WTC11 (cell line): ENCODE measurements at regions not wholly inside any gene's neighbourhood (a gene's known extent, or its start where the extent isn't known, plus 50 kb on each side); places are given as distances from the start of the nearest gene placed in this dataset.

Experiments used
- ATAC-seq: fragments of 200-7000 bp; cut with Tn5 transposase; 2 replicates; pipeline ENCODE4 v1.10.0; 2021; ENCODE audit warnings: mild to moderate bottlenecking, moderate library complexity
- CTCF ChIA-PET: fragments of 300-600 bp; sonication (Branson Sonifier 250); formaldehyde crosslinking; loops from one replicate; lab custom pipeline; 2021; ENCODE audit warnings: antibody characterized with exemption; lab: Charles Lee
- POLR2A ChIA-PET: fragments of 350-600 bp; sonication (Branson Sonifier 250); formaldehyde crosslinking; loops from one replicate; lab custom pipeline; 2021; ENCODE audit warnings: antibody characterized with exemption; lab: Charles Lee
- DNase-seq: peaks from one replicate; pipeline ENCODE4 v3.0.0; 2021; ENCODE audit warnings: low spot score
- H3K27ac Mint-ChIP-seq: 2 replicates; pipeline ENCODE4 v1.8.0; 2021; ENCODE audit warnings: mixed read lengths
- H3K27me3 Mint-ChIP-seq: 2 replicates; pipeline ENCODE4 v1.8.0; 2021; ENCODE audit warnings: low read depth, mild to moderate bottlenecking, moderate library complexity, mixed read lengths
- H3K36me3 Mint-ChIP-seq: 2 replicates; pipeline ENCODE4 v1.8.0; 2021; ENCODE audit warnings: mixed read lengths
- H3K4me1 Mint-ChIP-seq: 2 replicates; pipeline ENCODE4 v1.8.0; 2022; ENCODE audit warnings: mixed read lengths
- H3K4me3 Mint-ChIP-seq: 2 replicates; pipeline ENCODE4 v1.8.0; 2021; ENCODE audit warnings: mild to moderate bottlenecking, moderate library complexity, mixed read lengths
- H3K9me3 Mint-ChIP-seq: 2 replicates; pipeline ENCODE4 v1.8.0; 2021; ENCODE audit warnings: mixed read lengths
- AFF4 ChIP-seq: sonication (generic); formaldehyde crosslinking; IDR thresholded peaks from 2 replicates; pipeline ENCODE4 v1.8.1; 2023; ENCODE audit warnings: mild to moderate bottlenecking, missing genetic modification reagents, borderline replicate concordance
- ATF6 ChIP-seq: sonication (generic); formaldehyde crosslinking; IDR thresholded peaks from 2 replicates; pipeline ENCODE4 v1.8.1; 2023; ENCODE audit warnings: mild to moderate bottlenecking, missing genetic modification reagents
- CTCF ChIP-seq: fragments of 200-600 bp; IDR thresholded peaks from 2 replicates; pipeline ENCODE4 v1.8.0; 2022; ENCODE audit warnings: antibody characterized with exemption
- EMX1 ChIP-seq: fragments of 250-450 bp; sonication (Bioruptor Pico); IDR thresholded peaks from 2 replicates; pipeline ENCODE4 v1.8.0; 2021; ENCODE audit warnings: mild to moderate bottlenecking
- ETV6 ChIP-seq: sonication (generic); formaldehyde crosslinking; IDR thresholded peaks from 2 replicates; pipeline ENCODE4 v1.8.1; 2022; ENCODE audit warnings: mild to moderate bottlenecking, missing genetic modification reagents
- HMGA2 ChIP-seq: fragments of 250-450 bp; sonication (Bioruptor Pico); IDR thresholded peaks from 2 replicates; pipeline ENCODE4 v1.4.0; 2021; ENCODE audit warnings: mild to moderate bottlenecking, moderate library complexity
- HMGXB4 ChIP-seq: sonication (generic); formaldehyde crosslinking; IDR thresholded peaks from 2 replicates; pipeline ENCODE4 v1.8.1; 2023; ENCODE audit warnings: mild to moderate bottlenecking, moderate library complexity, missing genetic modification reagents
- IRF1 ChIP-seq: sonication (generic); formaldehyde crosslinking; IDR thresholded peaks from 2 replicates; pipeline ENCODE4 v1.8.0; 2023; ENCODE audit warnings: missing genetic modification reagents
- KAT7 ChIP-seq: sonication (generic); formaldehyde crosslinking; IDR thresholded peaks from 2 replicates; pipeline ENCODE4 v1.8.1; 2023; ENCODE audit warnings: missing genetic modification reagents, mild to moderate bottlenecking, borderline replicate concordance
- NFATC4 ChIP-seq: fragments of 250-450 bp; sonication (Bioruptor Pico); IDR thresholded peaks from 2 replicates; pipeline ENCODE4 v1.9.0; 2021; ENCODE audit warnings: mild to moderate bottlenecking
- STAT6 ChIP-seq: sonication (generic); formaldehyde crosslinking; conservative IDR thresholded peaks from 2 replicates; pipeline ENCODE4 v1.8.1; 2023; ENCODE audit warnings: mild to moderate bottlenecking, low read depth, missing genetic modification reagents, moderate library complexity
- TEAD4 ChIP-seq: sonication (generic); formaldehyde crosslinking; IDR thresholded peaks from 2 replicates; pipeline ENCODE4 v1.8.0; 2022; ENCODE audit warnings: mild to moderate bottlenecking, missing genetic modification reagents
- ZMAT4 ChIP-seq: fragments of 250-450 bp; sonication (Bioruptor Pico); IDR thresholded peaks from 2 replicates; pipeline ENCODE4 v1.9.0; 2021; ENCODE audit warnings: mild to moderate bottlenecking
- ZNF219 ChIP-seq: sonication (generic); formaldehyde crosslinking; IDR thresholded peaks from 2 replicates; pipeline ENCODE4 v1.8.0; 2023; ENCODE audit warnings: missing genetic modification reagents, mild to moderate bottlenecking, borderline replicate concordance
- ZNF317 ChIP-seq: sonication (generic); formaldehyde crosslinking; IDR thresholded peaks from 2 replicates; pipeline ENCODE4 v1.8.1; 2023; ENCODE audit warnings: low read depth, mild to moderate bottlenecking, moderate library complexity, missing genetic modification reagents, borderline replicate concordance
- ZNF416 ChIP-seq: fragments of 250-450 bp; sonication (Bioruptor Pico); IDR thresholded peaks from 2 replicates; pipeline ENCODE4 v1.9.0; 2021; ENCODE audit warnings: mild to moderate bottlenecking, inconsistent platforms
- ZNF512 ChIP-seq: sonication (generic); formaldehyde crosslinking; IDR thresholded peaks from 2 replicates; pipeline ENCODE4 v1.8.1; 2022; ENCODE audit warnings: missing genetic modification reagents, borderline replicate concordance
- ZNF671 ChIP-seq: fragments of 250-450 bp; sonication (Bioruptor Pico); IDR thresholded peaks from 2 replicates; pipeline ENCODE4 v1.8.0; 2021; ENCODE audit warnings: mild to moderate bottlenecking

- Mint-ChIP-seq H3K36me3 (0 out of 2 replicates have a peak, but pooled peaks cover 3% of the 10 kb centered on the region), H3K27me3 (no peaks in the 10 kb centered on the region), H3K4me3 (no peak overlapping the region), H3K27ac (no peak overlapping the region), H3K4me1 (peaks cover 5% of the 10 kb centered on the region), H3K9me3 (peaks cover 4% of the 10 kb centered on the region)
- CTCF ChIA-PET = no interaction called here
- no peak for ATAC-seq
- POLR2A ChIA-PET = no interaction called here
- DNase-seq = no peak
- TF ChIP-seq ETV6 (CRISPR knock-in tag) = no peak
- no peak for TF ChIP-seq IRF1 (CRISPR knock-in tag)
- no peak for TF ChIP-seq HMGA2 (CRISPR knock-in tag)
- TF ChIP-seq ATF6 (CRISPR knock-in tag) = no peak
- no peak for TF ChIP-seq TEAD4
- no peak for TF ChIP-seq AFF4 (CRISPR knock-in tag)
- TF ChIP-seq ZNF219 (CRISPR knock-in tag) = no peak
- TF ChIP-seq HMGXB4 = no peak
- no peak for TF ChIP-seq STAT6 (CRISPR knock-in tag)
- TF ChIP-seq ZNF317 = no peak
- no peak for TF ChIP-seq EMX1 (CRISPR knock-in tag)
- no peak for TF ChIP-seq CTCF
- TF ChIP-seq ZNF671 = no peak
- no peak for TF ChIP-seq ZMAT4
- no peak for TF ChIP-seq KAT7 (CRISPR knock-in tag)
- TF ChIP-seq NFATC4 (CRISPR knock-in tag) = no peak
- TF ChIP-seq ZNF512 = no peak
- TF ChIP-seq ZNF416 (CRISPR knock-in tag) = no peak
Measured at GRCh38 chr7:109246330-109247077, 676.8 kb downstream of the DNAJB9 start.
